HG02973 (cell line): ENCODE measurements at regions not wholly inside any gene's neighbourhood (a gene's known extent, or its start where the extent isn't known, plus 50 kb on each side); places are given as distances from the start of the nearest gene placed in this dataset.
"Not testable (repeated sequence)": the region's sequence is repeated elsewhere in the genome, so short reads cannot be mapped to it uniquely, and the experiment has no call there.

Experiments used
- ATAC-seq: cut with Tn5 transposase; IDR thresholded peaks from one replicate; pipeline ENCODE4 v1.9.1; 2021; ENCODE audit warnings: moderate library complexity; ENCODE audit not compliant: unreplicated experiment

GRCh38 chr7:156050636-156051569, 238.6 kb upstream of the SHH start:
- ATAC-seq: no peak

GRCh38 chr7:156049366-156049765, 237.1 kb upstream of the SHH start:
- no peak for ATAC-seq

- ATAC-seq: no peak
These were observed 233.8 kb upstream of the SHH start for GRCh38 chr7:156046031-156046560.

GRCh38 chr7:156043416-156044178, 231.3 kb upstream of the SHH start:
- ATAC-seq: no peak

GRCh38 chr7:156041398-156041797, 229.1 kb upstream of the SHH start:
- ATAC-seq: no peak

GRCh38 chr7:156039971-156040677, 227.9 kb upstream of the SHH start:
- ATAC-seq: no peak

GRCh38 chr7:156039194-156039593, 226.9 kb upstream of the SHH start:
- no peak for ATAC-seq

GRCh38 chr7:156038345-156038744, 226.1 kb upstream of the SHH start:
- no peak for ATAC-seq

GRCh38 chr7:156036153-156036552, 223.9 kb upstream of the SHH start:
- no peak for ATAC-seq

GRCh38 chr7:156035387-156035786, 223.1 kb upstream of the SHH start:
- not testable (repeated sequence) for ATAC-seq

- ATAC-seq: peak; percentile 54
These were observed 222.1 kb upstream of the SHH start for GRCh38 chr7:156034397-156034796.

- ATAC-seq: no peak
These were observed 220.7 kb upstream of the SHH start for GRCh38 chr7:156032973-156033372.

- no peak for ATAC-seq
These were observed 219.6 kb upstream of the SHH start for GRCh38 chr7:156031679-156032478.

- no peak for ATAC-seq
These were observed 217.3 kb upstream of the SHH start for GRCh38 chr7:156029460-156030007.

- no peak for ATAC-seq
These were observed 216.3 kb upstream of the SHH start for GRCh38 chr7:156028521-156028920.

- no peak for ATAC-seq
These were observed 215.6 kb upstream of the SHH start for GRCh38 chr7:156027821-156028220.

- ATAC-seq: no peak
These were observed 214.3 kb upstream of the SHH start for GRCh38 chr7:156026603-156027002.

GRCh38 chr7:156026076-156026600, 213.9 kb upstream of the SHH start:
- ATAC-seq: no peak

GRCh38 chr7:156025675-156026074, 213.4 kb upstream of the SHH start:
- no peak for ATAC-seq

- no peak for ATAC-seq
These were observed 211.9 kb upstream of the SHH start for GRCh38 chr7:156024201-156024600.
